ENCODE measurements at regions not wholly inside any gene's neighbourhood (a gene's known extent, or its start where the extent isn't known, plus 50 kb on each side); places are given as distances from the start of the nearest gene placed in this dataset.

- no peak overlapping the region for H3K4me2 ChIP-seq (ENCODE audit: control insufficient read depth, insufficient read depth)
- no peak overlapping the region for H2AFZ ChIP-seq (ENCODE audit: control insufficient read depth, low read depth, low read length)
- in situ Hi-C loops (cut with MboI), result loop anchor here (10.0 kb wide), 1 partner anchor 239 kb away; no protein-coding TSS in a partner anchor
- 0% methylated on average over 3 of the region's 4 CpGs for WGBS (ENCODE audit: insufficient coverage, insufficient replicate concordance, low lambda C conversion rate, missing lambda C conversion rate)
- POLR2A ChIA-PET, result interaction anchor here (0.6 kb wide), 1 partner anchor 397 kb away, joined by 3 read pairs; no protein-coding TSS in a partner anchor
- CTCF ChIA-PET, result interaction anchor here (0.6 to 2.4 kb wide), 11 partner anchors 15 to 1166 kb away, joined by 3 to 18 read pairs (median 3); no protein-coding TSS in a partner anchor
- FAIRE-seq (peak; percentile 44), DNase-seq (ENCODE audit: low read depth, low spot score) (peak; percentile 1), ATAC-seq (peak; percentile 77)
- no TSS peak for BruUV-seq (replicated peaks)
- H3K4me1 ChIP-seq (ENCODE audit: control insufficient read depth, insufficient read depth, low read length), result no peaks in the 10 kb centered on the region
- H3K9me3 ChIP-seq (replicated peaks; ENCODE audit: control insufficient read depth, insufficient read depth, low read length), result no peaks in the 10 kb centered on the region
- SMC1A ChIA-PET (ENCODE audit: uncharacterized antibody, unreplicated experiment), result interaction anchor here (1.6 kb wide), 1 partner anchor 28 kb away, joined by 8 read pairs; no protein-coding TSS in a partner anchor
- no peak overlapping the region for H3K9ac ChIP-seq (ENCODE audit: control insufficient read depth, insufficient read depth, low read length)
- H3K27ac ChIP-seq (ENCODE audit: control insufficient read depth, insufficient read depth), result no peak overlapping the region
- no peaks in the 10 kb centered on the region for H3K79me2 ChIP-seq (ENCODE audit: control insufficient read depth, insufficient read depth, low read length)
- no peaks in the 10 kb centered on the region for H3K36me3 ChIP-seq (ENCODE audit: control insufficient read depth in 2 of 2, insufficient read depth in 2 of 2, low read length in 1 of 2)
- RAD21 ChIA-PET (ENCODE audit: unreplicated experiment), result interaction anchor here (0.6 to 0.8 kb wide), 2 partner anchors 27 to 370 kb away, joined by 3 read pairs; no protein-coding TSS in a partner anchor
- intact Hi-C loops (cut with micrococcal nuclease; ENCODE audit: unreplicated experiment), result loop anchor here (1.0 kb wide), 1 partner anchor 239 kb away; no protein-coding TSS in a partner anchor
- H3K27me3 ChIP-seq (replicated peaks in 1 of 2; ENCODE audit: control insufficient read depth in 2 of 2, insufficient read depth in 2 of 2, low read length in 1 of 2), result no peaks in the 10 kb centered on the region
- H3K4me3 ChIP-seq, result no peak overlapping the region
- H4K20me1 ChIP-seq (ENCODE audit: control insufficient read depth, insufficient read depth), result no peaks in the 10 kb centered on the region
- TF ChIP-seq RAD21 (IDR thresholded peaks at IDR 0.05; ENCODE audit: insufficient read depth, low read depth, low read length) (peak; percentile 62), YBX1 (IDR thresholded peaks at IDR 0.05) (no peak), CTCF (IDR thresholded peaks at IDR 0.05 in 2 of 3, conservative IDR thresholded peaks at IDR 0.05 in 1 of 3; ENCODE audit: control insufficient read depth in 2 of 3, extremely low read depth in 1 of 3, insufficient read depth in 1 of 3, low read depth in 3 of 3, low read length in 3 of 3) (peak; percentile 54 to 64 (median 59); a peak in 5 of 6 replicates), ZNF622 (IDR thresholded peaks at IDR 0.05) (no peak), MLLT1 (IDR thresholded peaks at IDR 0.05) (no peak), POLR2AphosphoS5 (IDR thresholded peaks at IDR 0.05; ENCODE audit: low read length) (no peak), LARP7 (IDR thresholded peaks at IDR 0.05) (no peak), ZNF24 (IDR thresholded peaks at IDR 0.05) (peak; percentile 63; the same call in 1 of the 2 replicates), SIX5 (IDR thresholded peaks at IDR 0.05; ENCODE audit: low read depth, low read length, severe bottlenecking) (no peak), ZBED1 (IDR thresholded peaks at IDR 0.05; ENCODE audit: borderline replicate concordance) (no peak), TCF7 (IDR thresholded peaks at IDR 0.05; ENCODE audit: borderline replicate concordance) (no peak), SMAD1 (IDR thresholded peaks at IDR 0.05; ENCODE audit: low read depth, partially characterized antibody) (no peak), EZH2 (IDR thresholded peaks at IDR 0.05; ENCODE audit: borderline replicate concordance, control insufficient read depth, low read depth, low read length) (no peak), REST (IDR thresholded peaks at IDR 0.05; ENCODE audit: low read depth, low read length) (no peak), BCL3 (IDR thresholded peaks at IDR 0.05; ENCODE audit: borderline replicate concordance, insufficient read depth, low read depth, low read length, poor library complexity, severe bottlenecking) (no peak), WRNIP1 (IDR thresholded peaks at IDR 0.05; ENCODE audit: borderline replicate concordance, low read depth, low read length) (no peak)
Observed at GRCh38 chrX:137194164-137194563, 160.4 kb upstream of the GPR101 start.
